Esophagus squamous epithelium (tissue), 5 donors: ENCODE measurements at regions not wholly inside any gene's neighbourhood (a gene's known extent, or its start where the extent isn't known, plus 50 kb on each side); places are given as distances from the start of the nearest gene placed in this dataset.

ENCODE experiments used
- DNase-seq: peaks from one replicate; lab custom pipeline; 2025; lab: John Stamatoyannopoulos, UW
- H3K27ac ChIP-seq, 4 donors: fragments of 200-600 bp; sonication (generic); one replicate each; pipeline ENCODE4 v1.5.1; 2016 to 2019; ENCODE audit warnings: mild to moderate bottlenecking in 1 of 4
- H3K27me3 ChIP-seq, 4 donors: fragments of 200-600 bp; sonication (generic); 1 replicate in 3 of 4; 2 replicates in 1 of 4; pipeline versions ENCODE4 v1.5.1 to v1.6.0; 2017 to 2021; ENCODE audit warnings: antibody characterized with exemption in 1 of 4
- H3K36me3 ChIP-seq, 3 donors: fragments of 200-600 bp; sonication (generic); one replicate each; pipeline ENCODE4 v1.5.1; 2016 to 2019
- H3K4me1 ChIP-seq, 3 donors: fragments of 200-600 bp; sonication (generic); one replicate each; pipeline ENCODE4 v1.5.1; 2017 to 2019
- H3K4me3 ChIP-seq, 4 donors: fragments of 200-600 bp; sonication (generic); 1 replicate in 3 of 4; 2 replicates in 1 of 4; pipeline ENCODE4 v1.5.1; 2016 to 2019; ENCODE audit warnings: mild to moderate bottlenecking in 2 of 4, moderate library complexity in 1 of 4
- H3K9me3 ChIP-seq, 3 donors: fragments of 200-600 bp; sonication (generic); one replicate each; pipeline ENCODE4 v1.5.1; 2016 to 2019
- CTCF ChIP-seq, 6 experiments: fragments of 450-650 bp in 4 of 6; fragments of 200-600 bp in 2 of 6; sonication (generic) in 2 of 6; IDR thresholded peaks; one replicate each; pipeline ENCODE4 v1.5.1; 2016 to 2019; ENCODE audit warnings: antibody characterized with exemption in 6 of 6, mild to moderate bottlenecking in 4 of 6, moderate library complexity in 4 of 6
- POLR2A ChIP-seq, 4 donors: fragments of 450-650 bp; IDR thresholded peaks; one replicate each; pipeline ENCODE4 v1.6.1; 2017; ENCODE audit warnings: antibody characterized with exemption in 4 of 4, mild to moderate bottlenecking in 4 of 4, moderate library complexity in 3 of 4
- WGBS, 2 donors: methylation state at CpG; one replicate each; pipeline ENCODE4 v1.1.5; 2018; 5-methylcytosine and 5-hydroxymethylcytosine counted together
- intact Hi-C: fragments of 100-400 bp; cut with DNase I; formaldehyde crosslinking; loops from one replicate; pipeline ENCODE4 v1.15.0; 2022
- donor health status: DM: yes; HTN: yes; CAD: no.

- WGBS, 2 donors: 15 to 21% methylated on average over 1 of the region's 2 CpGs
- no peak for DNase-seq
- Histone ChIP-seq H3K4me3 (no peak overlapping the region), H3K27ac (peak overlapping the region; percentile 16 to 80 (median 74)), H3K9me3 (no peaks in the 10 kb centered on the region), H3K27me3 (no peaks in the 10 kb centered on the region), H3K36me3 (no peaks in the 10 kb centered on the region), H3K4me1 (peaks cover 25 to 80% (median 37%) of the 10 kb centered on the region in 3 donors)
- no peak for TF ChIP-seq CTCF (IDR thresholded peaks at IDR 0.05)
- TF ChIP-seq POLR2A (IDR thresholded peaks at IDR 0.05): no peak
- intact Hi-C loops: no loop called here
Measured at GRCh38 chr5:56517011-56517416, 283.9 kb upstream of the ANKRD55 start.

DNA sequence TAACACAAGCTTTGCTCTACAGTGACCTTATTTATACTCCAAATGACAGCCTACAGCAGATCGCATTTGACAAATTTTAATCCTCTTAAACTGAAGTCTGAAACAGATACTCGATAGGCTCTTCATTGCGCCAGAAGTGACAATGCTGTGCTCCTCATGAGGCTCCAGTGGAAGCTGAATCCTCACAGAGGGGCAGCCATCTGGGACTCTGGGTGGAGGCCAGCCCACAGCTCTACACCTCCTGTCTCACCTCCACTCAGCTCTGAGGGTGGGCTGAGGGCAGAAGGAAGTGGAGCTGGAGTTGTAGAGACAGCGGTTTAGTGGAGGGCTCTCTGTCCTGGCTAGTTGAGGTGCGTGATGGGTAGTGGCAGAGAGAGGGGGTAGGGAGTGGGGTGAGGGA is 283.3 kb upstream of the ANKRD55 start:
- no peak overlapping the region for H3K4me3 ChIP-seq
- TF ChIP-seq CTCF (IDR thresholded peaks at IDR 0.05) (no peak), POLR2A (IDR thresholded peaks at IDR 0.05) (no peak)
- no peaks in the 10 kb centered on the region for H3K9me3 ChIP-seq
- no peak for DNase-seq
- peaks cover 22 to 74% (median 35%) of the 10 kb centered on the region in 3 donors for H3K4me1 ChIP-seq
- no peaks in the 10 kb centered on the region for H3K36me3 ChIP-seq
- WGBS, 2 donors: 59 to 77% methylated on average over 4 to 5 of the region's 5 CpGs
- H3K27ac ChIP-seq: peak overlapping the region; percentile 73 to 80 (median 74)
- no peaks in the 10 kb centered on the region for H3K27me3 ChIP-seq
- intact Hi-C loops: no loop called here

- H3K27ac ChIP-seq: peak overlapping the region; percentile 73 to 80 (median 74)
Measured at GRCh38 chr5:56516035-56516434, 282.9 kb upstream of the ANKRD55 start.

GRCh38 chr5:56515011-56515410 is 281.9 kb upstream of the ANKRD55 start:
- Histone ChIP-seq H3K27me3 (no peaks in the 10 kb centered on the region), H3K4me1 (peaks cover 15 to 64% (median 29%) of the 10 kb centered on the region in 3 donors), H3K9me3 (no peaks in the 10 kb centered on the region), H3K27ac (peak overlapping the region in 1 of 4 donors; percentile 64), H3K36me3 (no peaks in the 10 kb centered on the region), H3K4me3 (no peak overlapping the region)
- intact Hi-C loops: no loop called here
- no peak for DNase-seq
- 40 to 81% methylated on average over 2 to 6 of the region's 8 CpGs for WGBS, 2 donors
- TF ChIP-seq CTCF (IDR thresholded peaks at IDR 0.05): no peak
- no peak for TF ChIP-seq POLR2A (IDR thresholded peaks at IDR 0.05)

More at GRCh38 chr5:56516035-56516434, 282.9 kb upstream of the ANKRD55 start:
- intact Hi-C loops: no loop called here
- TF ChIP-seq POLR2A (IDR thresholded peaks at IDR 0.05) (no peak), CTCF (IDR thresholded peaks at IDR 0.05) (no peak)
- Histone ChIP-seq H3K9me3 (no peaks in the 10 kb centered on the region), H3K27me3 (no peaks in the 10 kb centered on the region), H3K36me3 (no peaks in the 10 kb centered on the region), H3K4me1 (peaks cover 18 to 70% (median 31%) of the 10 kb centered on the region in 3 donors), H3K4me3 (no peak overlapping the region)
- 31 to 54% methylated on average over 2 of the region's 2 CpGs for WGBS, 2 donors
- DNase-seq: no peak

GRCh38 chr5:56514245-56514644 is 281.1 kb upstream of the ANKRD55 start:
- intact Hi-C loops: no loop called here
- Histone ChIP-seq H3K4me1 (peaks cover 15 to 65% (median 29%) of the 10 kb centered on the region in 3 donors), H3K9me3 (no peaks in the 10 kb centered on the region), H3K27me3 (no peaks in the 10 kb centered on the region), H3K36me3 (no peaks in the 10 kb centered on the region), H3K4me3 (no peak overlapping the region), H3K27ac (peak overlapping the region in 1 of 4 donors; percentile 64)
- 36 to 59% methylated on average over 4 of the region's 4 CpGs for WGBS, 2 donors
- DNase-seq: no peak
- TF ChIP-seq POLR2A (IDR thresholded peaks at IDR 0.05): no peak
- TF ChIP-seq CTCF (IDR thresholded peaks at IDR 0.05): no peak
